Osteoblast (primary cell): ENCODE measurements at regions not wholly inside any gene's neighbourhood (a gene's known extent, or its start where the extent isn't known, plus 50 kb on each side); places are given as distances from the start of the nearest gene placed in this dataset.

Experiments
- DNase-seq: peaks from one replicate; pipeline ENCODE4 v3.0.0; 2011; ENCODE audit warnings: low spot score, mixed read lengths; ENCODE audit not compliant: insufficient read length; ENCODE audit errors: missing footprints
- H2AFZ ChIP-seq: 2 replicates; pipeline ENCODE4 v1.6.0; 2011; ENCODE audit warnings: mild to moderate bottlenecking, low read length
- H3K27ac ChIP-seq: 2 replicates; pipeline ENCODE4 v1.5.1; 2011; ENCODE audit warnings: mild to moderate bottlenecking, low read depth, low read length, moderate library complexity
- H3K27me3 ChIP-seq: 2 replicates; pipeline ENCODE4 v1.6.0; 2012; ENCODE audit warnings: mild to moderate bottlenecking, control low read depth, inconsistent platforms, low read length, moderate library complexity; ENCODE audit not compliant: insufficient read depth
- H3K36me3 ChIP-seq: 2 replicates; pipeline ENCODE4 v1.5.1; 2011; ENCODE audit warnings: mild to moderate bottlenecking, low read length, control low read depth, moderate library complexity; ENCODE audit not compliant: insufficient read depth
- H3K4me1 ChIP-seq: 2 replicates; pipeline ENCODE4 v1.5.1; 2011; ENCODE audit warnings: mild to moderate bottlenecking, low read length, control low read depth, moderate library complexity; ENCODE audit not compliant: insufficient read depth
- H3K4me2 ChIP-seq: 2 replicates; pipeline ENCODE4 v1.6.0; 2011; ENCODE audit warnings: mild to moderate bottlenecking, low read length; ENCODE audit not compliant: insufficient read depth
- H3K4me3 ChIP-seq: fragments of 200-600 bp; sonication (generic); 3 replicates; pipeline ENCODE4 v1.5.1; 2012; ENCODE audit warnings: mild to moderate bottlenecking, low read length, inconsistent platforms; ENCODE audit not compliant: insufficient read depth
- H3K79me2 ChIP-seq: 2 replicates; pipeline ENCODE4 v1.6.0; 2012; ENCODE audit warnings: mild to moderate bottlenecking, low read length, control low read depth, inconsistent platforms; ENCODE audit not compliant: insufficient read depth
- H3K9me3 ChIP-seq: 2 replicates; pipeline ENCODE4 v1.5.1; 2011; ENCODE audit warnings: low read depth, low read length, control low read depth
- H4K20me1 ChIP-seq: 2 replicates; pipeline ENCODE4 v1.6.0; 2012; ENCODE audit warnings: mild to moderate bottlenecking, low read length, control low read depth; ENCODE audit not compliant: insufficient read depth
- TF ChIP-seq, protein P1 (sequence below): IDR thresholded peaks from 2 replicates; pipeline ENCODE4 v1.5.1; 2011; ENCODE audit warnings: mild to moderate bottlenecking, low read depth, low read length, moderate library complexity; ENCODE audit errors: extremely low read depth

DNA sequence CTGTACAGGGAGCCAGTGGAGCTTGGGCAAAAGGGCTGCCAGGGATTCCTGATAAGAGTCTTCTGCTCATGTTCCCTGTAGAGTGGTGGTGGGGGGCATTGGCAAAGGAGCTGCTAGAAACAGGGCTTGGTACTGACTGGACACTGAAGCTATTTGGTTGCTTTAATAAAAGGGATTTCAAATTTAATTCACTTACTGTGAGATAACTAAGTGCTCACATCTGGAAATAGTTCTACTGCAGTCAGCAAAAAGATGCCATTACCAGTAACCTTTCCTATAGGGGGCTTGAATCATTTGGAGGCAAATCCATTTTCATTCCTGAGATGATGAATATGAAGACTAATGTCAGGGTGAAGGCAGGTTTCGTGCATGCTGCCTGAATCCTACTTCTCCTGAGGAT lies 94.3 kb upstream of the DOCK10 start:
- no peaks in the 10 kb centered on the region for H3K4me1 ChIP-seq
- TF ChIP-seq, protein P1, sequence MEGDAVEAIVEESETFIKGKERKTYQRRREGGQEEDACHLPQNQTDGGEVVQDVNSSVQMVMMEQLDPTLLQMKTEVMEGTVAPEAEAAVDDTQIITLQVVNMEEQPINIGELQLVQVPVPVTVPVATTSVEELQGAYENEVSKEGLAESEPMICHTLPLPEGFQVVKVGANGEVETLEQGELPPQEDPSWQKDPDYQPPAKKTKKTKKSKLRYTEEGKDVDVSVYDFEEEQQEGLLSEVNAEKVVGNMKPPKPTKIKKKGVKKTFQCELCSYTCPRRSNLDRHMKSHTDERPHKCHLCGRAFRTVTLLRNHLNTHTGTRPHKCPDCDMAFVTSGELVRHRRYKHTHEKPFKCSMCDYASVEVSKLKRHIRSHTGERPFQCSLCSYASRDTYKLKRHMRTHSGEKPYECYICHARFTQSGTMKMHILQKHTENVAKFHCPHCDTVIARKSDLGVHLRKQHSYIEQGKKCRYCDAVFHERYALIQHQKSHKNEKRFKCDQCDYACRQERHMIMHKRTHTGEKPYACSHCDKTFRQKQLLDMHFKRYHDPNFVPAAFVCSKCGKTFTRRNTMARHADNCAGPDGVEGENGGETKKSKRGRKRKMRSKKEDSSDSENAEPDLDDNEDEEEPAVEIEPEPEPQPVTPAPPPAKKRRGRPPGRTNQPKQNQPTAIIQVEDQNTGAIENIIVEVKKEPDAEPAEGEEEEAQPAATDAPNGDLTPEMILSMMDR = no peak
- H3K27me3 ChIP-seq = no peaks in the 10 kb centered on the region
- no peak overlapping the region for H2AFZ ChIP-seq
- H3K36me3 ChIP-seq = no peaks in the 10 kb centered on the region
- H3K4me2 ChIP-seq = no peak overlapping the region
- no peak overlapping the region for H3K4me3 ChIP-seq
- H3K79me2 ChIP-seq = no peaks in the 10 kb centered on the region
- no peaks in the 10 kb centered on the region for H3K9me3 ChIP-seq
- H4K20me1 ChIP-seq = no peaks in the 10 kb centered on the region
- H3K27ac ChIP-seq = no peak overlapping the region
- no peak for DNase-seq

DNA sequence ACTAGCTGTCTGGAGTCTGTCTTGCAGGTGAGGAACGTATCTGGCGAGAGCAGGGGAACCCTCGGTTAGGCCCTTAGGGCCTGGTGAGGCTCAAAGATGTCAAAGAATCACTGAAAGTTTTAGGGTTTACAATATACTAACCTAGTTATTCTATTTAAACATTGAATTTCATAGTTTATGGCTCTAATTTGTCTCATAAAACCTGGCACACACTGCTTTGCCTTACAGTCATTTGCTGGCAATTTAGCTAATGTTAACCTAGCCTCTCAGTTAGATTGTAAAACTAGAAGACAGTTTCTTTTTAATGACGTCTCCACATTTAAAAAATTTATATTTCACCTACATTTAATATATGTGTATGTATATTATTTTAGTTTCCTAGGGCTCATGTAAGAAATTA lies 89.6 kb upstream of the DOCK10 start:
- H3K4me2 ChIP-seq = no peak overlapping the region
- DNase-seq = no peak
- TF ChIP-seq, protein P1 = no peak
- H3K79me2 ChIP-seq = no peaks in the 10 kb centered on the region
- no peak overlapping the region for H3K27ac ChIP-seq
- no peaks in the 10 kb centered on the region for H3K9me3 ChIP-seq
- no peaks in the 10 kb centered on the region for H3K27me3 ChIP-seq
- no peak overlapping the region for H2AFZ ChIP-seq
- H3K4me3 ChIP-seq = no peak overlapping the region
- no peaks in the 10 kb centered on the region for H4K20me1 ChIP-seq
- no peaks in the 10 kb centered on the region for H3K4me1 ChIP-seq
- H3K36me3 ChIP-seq = no peaks in the 10 kb centered on the region

DNA sequence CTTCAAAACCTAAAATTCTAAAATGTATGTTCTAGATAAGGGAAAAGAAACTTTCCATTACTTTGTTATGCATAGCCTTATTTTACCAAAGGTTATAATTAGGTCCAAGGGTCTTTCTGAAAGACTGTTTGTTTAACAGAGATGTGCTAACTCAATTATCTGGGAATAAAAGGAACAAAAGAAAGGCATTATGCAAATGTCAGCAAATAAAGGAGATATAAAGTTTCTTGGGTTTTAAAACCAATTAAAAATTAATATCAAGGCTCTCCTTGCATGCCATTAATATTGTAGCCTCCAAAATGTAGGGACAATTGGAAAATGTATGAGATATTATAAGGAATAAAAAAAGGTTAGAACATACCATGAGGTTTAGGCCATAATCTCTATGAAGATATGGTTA lies 87.8 kb upstream of the DOCK10 start:
- no peak overlapping the region for H3K27ac ChIP-seq
- H3K4me3 ChIP-seq = no peak overlapping the region
- no peaks in the 10 kb centered on the region for H3K4me1 ChIP-seq
- no peaks in the 10 kb centered on the region for H3K9me3 ChIP-seq
- H3K4me2 ChIP-seq = no peak overlapping the region
- no peaks in the 10 kb centered on the region for H3K79me2 ChIP-seq
- H3K36me3 ChIP-seq = no peaks in the 10 kb centered on the region
- H3K27me3 ChIP-seq = no peaks in the 10 kb centered on the region
- no peaks in the 10 kb centered on the region for H4K20me1 ChIP-seq
- TF ChIP-seq, protein P1 = no peak
- DNase-seq = no peak
- H2AFZ ChIP-seq = no peak overlapping the region

DNA sequence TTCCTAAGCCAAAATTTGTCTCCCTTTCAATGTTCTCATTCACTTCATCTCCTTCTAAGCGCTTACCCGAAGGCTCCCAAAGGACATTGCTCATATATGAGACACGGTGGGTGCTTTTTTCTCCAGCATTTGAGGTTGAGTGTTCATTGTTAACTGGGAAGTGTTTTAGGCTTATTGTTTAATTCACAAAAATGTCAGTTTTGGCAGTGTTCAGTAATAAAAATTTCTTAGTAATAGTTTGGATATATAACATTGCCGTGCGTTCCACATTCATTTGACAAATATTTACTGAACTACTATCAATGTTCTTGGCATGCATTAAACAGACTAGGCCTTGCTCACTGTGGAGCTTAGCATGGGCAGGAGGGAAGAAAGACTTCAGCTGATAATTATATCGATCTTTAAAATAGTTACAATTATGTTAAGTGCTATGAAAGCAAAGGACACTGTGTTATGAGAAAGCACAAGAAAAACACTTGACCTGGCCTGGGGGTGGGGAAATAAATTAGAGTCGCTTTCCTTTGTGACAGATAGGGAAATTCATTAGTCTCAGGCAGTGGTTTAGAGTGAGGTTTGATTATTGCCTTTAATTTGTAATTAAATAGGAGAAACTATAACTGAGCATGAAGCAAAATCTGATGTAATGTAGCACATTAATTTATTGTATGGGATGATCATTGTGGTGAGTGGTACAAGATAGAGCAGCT lies 82.2 kb upstream of the DOCK10 start:
- Histone ChIP-seq H3K4me3 (no peak overlapping the region), H3K4me1 (peaks cover 20% of the 10 kb centered on the region), H3K27ac (no peak overlapping the region), H3K9me3 (no peaks in the 10 kb centered on the region), H3K36me3 (no peaks in the 10 kb centered on the region), H3K27me3 (no peaks in the 10 kb centered on the region), H2AFZ (no peak overlapping the region), H3K79me2 (no peaks in the 10 kb centered on the region), H3K4me2 (no peak overlapping the region), H4K20me1 (no peaks in the 10 kb centered on the region)
- TF ChIP-seq, protein P1 = no peak
- DNase-seq = no peak
